GM12878 (cell line): ENCODE measurements at regions not wholly inside any gene's neighbourhood (a gene's known extent, or its start where the extent isn't known, plus 50 kb on each side); places are given as distances from the start of the nearest gene placed in this dataset.

Source experiments
- ATAC-seq: fragments of 200-7000 bp; cut with Tn5 transposase; 3 replicates; pipeline ENCODE4 v1.9.1; 2020; ENCODE audit warnings: mild to moderate bottlenecking, moderate library complexity
- BruUV-seq: library from RNA; stranded (reverse); fragments of 400-500 nt; replicated peaks from 2 replicates; lab custom pipeline; 2021; lab: Mats Ljungman, UMichigan
- CTCF ChIA-PET: fragments of 300-600 bp; sonication (Branson Sonifier 250); formaldehyde crosslinking; extraction: SDS; loops from one replicate; lab custom pipeline; 2021; ENCODE audit warnings: inconsistent platforms; lab: Yijun Ruan, JAX
- POLR2A ChIA-PET: fragments of 350-600 bp; formaldehyde crosslinking; extraction: SDS; loops from one replicate; lab custom pipeline; 2021; ENCODE audit warnings: inconsistent platforms; lab: Charles Lee
- RAD21 ChIA-PET: fragments of 300-600 bp; sonication (Branson Sonifier 250); formaldehyde crosslinking; loops from one replicate; lab custom pipeline; 2023; ENCODE audit warnings: antibody characterized with exemption; ENCODE audit not compliant: unreplicated experiment; lab: Charles Lee
- SMC1A ChIA-PET: fragments of 300-600 bp; sonication (Branson Sonifier 250); formaldehyde crosslinking; loops from one replicate; lab custom pipeline; 2023; ENCODE audit not compliant: unreplicated experiment, uncharacterized antibody; lab: Charles Lee
- DNase-seq: peaks from one replicate; pipeline ENCODE4 v3.0.0-alpha.2; 2011; ENCODE audit warnings: low read depth, low spot score
- FAIRE-seq: peaks from 3 replicates; lab custom pipeline; 2011; peaks lifted over from hg19 to GRCh38; lab: Jason Lieb, UNC
- H2AFZ ChIP-seq: 2 replicates; pipeline ENCODE4 v1.6.0; 2011; ENCODE audit warnings: low read depth, low read length, control low read depth; ENCODE audit not compliant: control insufficient read depth
- H3K27ac ChIP-seq: 2 replicates; pipeline ENCODE4 v1.5.1; 2011; ENCODE audit warnings: control low read depth; ENCODE audit not compliant: control insufficient read depth, insufficient read depth
- H3K27me3 ChIP-seq, 2 experiments: replicated peaks in 1 of 2; 2 replicates each; pipeline versions ENCODE4 v1.6.0 to v1.6.1; 2011; ENCODE audit warnings: low read length in 1 of 2; ENCODE audit not compliant: control insufficient read depth in 2 of 2, insufficient read depth in 2 of 2
- H3K36me3 ChIP-seq, 2 experiments: 2 replicates each; pipeline ENCODE4 v1.5.1; 2011; ENCODE audit warnings: low read length in 1 of 2; ENCODE audit not compliant: control insufficient read depth in 2 of 2, insufficient read depth in 2 of 2
- H3K4me1 ChIP-seq: 2 replicates; pipeline ENCODE4 v1.6.1; 2011; ENCODE audit warnings: mild to moderate bottlenecking, low read length, moderate library complexity, mixed read lengths; ENCODE audit not compliant: control insufficient read depth, insufficient read depth
- H3K4me2 ChIP-seq: 2 replicates; pipeline ENCODE4 v1.6.0; 2011; ENCODE audit warnings: control low read depth; ENCODE audit not compliant: control insufficient read depth, insufficient read depth
- H3K4me3 ChIP-seq: fragments of 200-600 bp; sonication (generic); 2 replicates; pipeline ENCODE4 v1.5.1; 2016
- H3K79me2 ChIP-seq: 2 replicates; pipeline ENCODE4 v1.6.0; 2011; ENCODE audit warnings: low read length; ENCODE audit not compliant: control insufficient read depth, insufficient read depth
- H3K9ac ChIP-seq: 2 replicates; pipeline ENCODE4 v1.8.0; 2011; ENCODE audit warnings: low read length, control low read depth, mixed read lengths; ENCODE audit not compliant: control insufficient read depth, insufficient read depth
- H3K9me3 ChIP-seq: replicated peaks from 3 replicates; pipeline ENCODE4 v1.5.1; 2011; ENCODE audit warnings: mild to moderate bottlenecking, low read length; ENCODE audit not compliant: control insufficient read depth, insufficient read depth
- H4K20me1 ChIP-seq: 2 replicates; pipeline ENCODE4 v1.6.0; 2011; ENCODE audit not compliant: control insufficient read depth, insufficient read depth
- ETV6 ChIP-seq, 2 experiments: fragments of 450-650 bp in 1 of 2; IDR thresholded peaks in 1 of 2; conservative IDR thresholded peaks in 1 of 2; 2 replicates each; pipeline ENCODE4 v1.6.1; 2014; ENCODE audit warnings: antibody characterized with exemption in 1 of 2, borderline replicate concordance in 1 of 2, low read depth in 1 of 2, mild to moderate bottlenecking in 1 of 2, moderate library complexity in 1 of 2
- HSF1 ChIP-seq: fragments of 150-350 bp; IDR thresholded peaks from 2 replicates; pipeline ENCODE4 v1.6.1; 2014; ENCODE audit warnings: mild to moderate bottlenecking, low read depth, low read length
- PKNOX1 ChIP-seq: fragments of 450-650 bp; IDR thresholded peaks from 2 replicates; pipeline ENCODE4 v1.6.1; 2016; ENCODE audit warnings: mild to moderate bottlenecking
- PML ChIP-seq: IDR thresholded peaks from 2 replicates; pipeline ENCODE4 v1.6.1; 2012; ENCODE audit warnings: low read length, inconsistent platforms
- RUNX3 ChIP-seq: IDR thresholded peaks from 2 replicates; pipeline ENCODE4 v1.6.1; 2012; ENCODE audit warnings: low read length, inconsistent platforms
- ZBTB33 ChIP-seq: fragments of 450-650 bp; IDR thresholded peaks from 2 replicates; pipeline ENCODE4 v1.6.1; 2017; ENCODE audit warnings: mild to moderate bottlenecking
- ZNF217 ChIP-seq: fragments of 450-650 bp; IDR thresholded peaks from 2 replicates; pipeline ENCODE4 v1.6.1; 2017; ENCODE audit warnings: antibody characterized with exemption, mild to moderate bottlenecking
- ZNF24 ChIP-seq: fragments of 450-650 bp; IDR thresholded peaks from 2 replicates; pipeline ENCODE4 v1.6.1; 2017; ENCODE audit warnings: antibody characterized with exemption, mild to moderate bottlenecking
- WGBS: methylation state at CpG from one replicate; pipeline ENCODE4 v1.1.6; 2016; ENCODE audit warnings: low lambda C conversion rate; ENCODE audit not compliant: insufficient replicate concordance, insufficient coverage; ENCODE audit errors: missing lambda C conversion rate; 5-methylcytosine and 5-hydroxymethylcytosine counted together
- in situ Hi-C: fragments of 300-500 bp; cut with MboI; formaldehyde crosslinking; loops from 9 replicates; pipeline ENCODE4 v1.14.3; 2018; ENCODE audit warnings: mixed read lengths
- intact Hi-C: fragments of 100-400 bp; cut with micrococcal nuclease; formaldehyde crosslinking; loops from one replicate; pipeline ENCODE4 v1.14.2; 2022; ENCODE audit not compliant: unreplicated experiment

GRCh38 chr9:15048772-15049171, 138.5 kb upstream of the FREM1 start (continued):
- TF ChIP-seq ZNF217: no peak
- TF ChIP-seq ZBTB33: no peak
- TF ChIP-seq ETV6 (conservative IDR thresholded peaks at IDR 0.05 in 1 of 2, IDR thresholded peaks at IDR 0.05 in 1 of 2; ENCODE audit: borderline replicate concordance in 1 of 2, low read depth in 1 of 2): no peak
- no peak for TF ChIP-seq ZNF24
- TF ChIP-seq PML: no peak
- TF ChIP-seq PKNOX1: no peak

- ATAC-seq: no peak
- no peaks in the 10 kb centered on the region for H3K27me3 ChIP-seq
- no peaks in the 10 kb centered on the region for H3K4me1 ChIP-seq
- ChIA-PET RAD21 (no interaction called here), CTCF (no interaction called here), SMC1A (no interaction called here), POLR2A (no interaction called here)
- no peak overlapping the region for H3K4me2 ChIP-seq
- H3K36me3 ChIP-seq: no peaks in the 10 kb centered on the region
- no peak for FAIRE-seq
- H3K9me3 ChIP-seq: no peaks in the 10 kb centered on the region
- H4K20me1 ChIP-seq: no peaks in the 10 kb centered on the region
- no peak overlapping the region for H3K4me3 ChIP-seq
- H3K79me2 ChIP-seq: no peaks in the 10 kb centered on the region
- 20% methylated on average over 5 of the region's 5 CpGs for WGBS
- no peak overlapping the region for H2AFZ ChIP-seq
- in situ Hi-C loops: no loop called here
- no peak overlapping the region for H3K27ac ChIP-seq
- no peak overlapping the region for H3K9ac ChIP-seq
- intact Hi-C loops: no loop called here
- TF ChIP-seq HSF1 (no peak), RUNX3 (no peak)
- no peak for DNase-seq
- no TSS peak for BruUV-seq
Measured at GRCh38 chr9:15047028-15047551, 136.9 kb upstream of the FREM1 start.
